HG03521 (cell line): ENCODE measurements at regions not wholly inside any gene's neighbourhood (a gene's known extent, or its start where the extent isn't known, plus 50 kb on each side); places are given as distances from the start of the nearest gene placed in this dataset.

Experiments
- ATAC-seq: cut with Tn5 transposase; IDR thresholded peaks from one replicate; pipeline ENCODE4 v1.9.1; 2021; ENCODE audit warnings: mild to moderate bottlenecking, moderate library complexity; ENCODE audit not compliant: unreplicated experiment

GRCh38 chr11:79683930-79684329, 243.1 kb upstream of the TENM4 start:
- ATAC-seq, result no peak

GRCh38 chr11:79678780-79679452, 238.1 kb upstream of the TENM4 start:
- no peak for ATAC-seq

- no peak for ATAC-seq
These were observed 235.6 kb upstream of the TENM4 start for GRCh38 chr11:79676396-79676795.

GRCh38 chr11:79675081-79675480, 234.3 kb upstream of the TENM4 start:
- no peak for ATAC-seq

- no peak for ATAC-seq
These were observed 232.0 kb upstream of the TENM4 start for GRCh38 chr11:79672786-79673185.

- no peak for ATAC-seq
These were observed 230.6 kb upstream of the TENM4 start for GRCh38 chr11:79671401-79671800.

GRCh38 chr11:79670882-79671281, 230.1 kb upstream of the TENM4 start:
- ATAC-seq, result no peak

- ATAC-seq, result no peak
These were observed 227.7 kb upstream of the TENM4 start for GRCh38 chr11:79668575-79668974.

GRCh38 chr11:79667380-79667779, 226.6 kb upstream of the TENM4 start:
- no peak for ATAC-seq

- ATAC-seq, result no peak
These were observed 222.2 kb upstream of the TENM4 start for GRCh38 chr11:79663017-79663416.

- ATAC-seq, result no peak
These were observed 220.5 kb upstream of the TENM4 start for GRCh38 chr11:79661373-79661772.

GRCh38 chr11:79648766-79649520, 208.1 kb upstream of the TENM4 start:
- no peak for ATAC-seq

GRCh38 chr11:79637219-79637618, 196.4 kb upstream of the TENM4 start:
- ATAC-seq, result no peak

GRCh38 chr11:79634905-79635304, 194.1 kb upstream of the TENM4 start:
- ATAC-seq, result no peak

- no peak for ATAC-seq
These were observed 186.5 kb upstream of the TENM4 start for GRCh38 chr11:79627281-79627680.

GRCh38 chr11:79626135-79627075, 185.6 kb upstream of the TENM4 start:
- ATAC-seq, result no peak

GRCh38 chr11:79623375-79623774, 182.5 kb upstream of the TENM4 start:
- ATAC-seq, result no peak

- ATAC-seq, result no peak
These were observed 176.7 kb upstream of the TENM4 start for GRCh38 chr11:79617561-79617960.

GRCh38 chr11:79616392-79616851, 175.6 kb upstream of the TENM4 start:
- no peak for ATAC-seq

- ATAC-seq, result no peak
These were observed 174.6 kb upstream of the TENM4 start for GRCh38 chr11:79615425-79615824.

- ATAC-seq, result no peak
These were observed 169.8 kb upstream of the TENM4 start for GRCh38 chr11:79610678-79611077.
